WTC11 (cell line): ENCODE measurements at regions not wholly inside any gene's neighbourhood (a gene's known extent, or its start where the extent isn't known, plus 50 kb on each side); places are given as distances from the start of the nearest gene placed in this dataset.

Source experiments
- ATAC-seq: fragments of 200-7000 bp; cut with Tn5 transposase; 2 replicates; pipeline ENCODE4 v1.10.0; 2021; ENCODE audit warnings: mild to moderate bottlenecking, moderate library complexity
- CTCF ChIA-PET: fragments of 300-600 bp; sonication (Branson Sonifier 250); formaldehyde crosslinking; loops from one replicate; lab custom pipeline; 2021; ENCODE audit warnings: antibody characterized with exemption; lab: Charles Lee
- POLR2A ChIA-PET: fragments of 350-600 bp; sonication (Branson Sonifier 250); formaldehyde crosslinking; loops from one replicate; lab custom pipeline; 2021; ENCODE audit warnings: antibody characterized with exemption; lab: Charles Lee
- DNase-seq: peaks from one replicate; pipeline ENCODE4 v3.0.0; 2021; ENCODE audit warnings: low spot score
- H3K27ac Mint-ChIP-seq: 2 replicates; pipeline ENCODE4 v1.8.0; 2021; ENCODE audit warnings: mixed read lengths
- H3K27me3 Mint-ChIP-seq: 2 replicates; pipeline ENCODE4 v1.8.0; 2021; ENCODE audit warnings: low read depth, mild to moderate bottlenecking, moderate library complexity, mixed read lengths
- H3K36me3 Mint-ChIP-seq: 2 replicates; pipeline ENCODE4 v1.8.0; 2021; ENCODE audit warnings: mixed read lengths
- H3K4me1 Mint-ChIP-seq: 2 replicates; pipeline ENCODE4 v1.8.0; 2022; ENCODE audit warnings: mixed read lengths
- H3K4me3 Mint-ChIP-seq: 2 replicates; pipeline ENCODE4 v1.8.0; 2021; ENCODE audit warnings: mild to moderate bottlenecking, moderate library complexity, mixed read lengths
- H3K9me3 Mint-ChIP-seq: 2 replicates; pipeline ENCODE4 v1.8.0; 2021; ENCODE audit warnings: mixed read lengths
- ATF1 ChIP-seq: sonication (generic); formaldehyde crosslinking; IDR thresholded peaks from 2 replicates; pipeline ENCODE4 v1.8.1; 2023; ENCODE audit warnings: mild to moderate bottlenecking, moderate library complexity, missing genetic modification reagents
- CBFB ChIP-seq: sonication (generic); formaldehyde crosslinking; IDR thresholded peaks from 2 replicates; pipeline ENCODE4 v1.8.1; 2022; ENCODE audit warnings: mild to moderate bottlenecking, low read depth, missing genetic modification reagents
- ESRRA ChIP-seq: sonication (generic); formaldehyde crosslinking; IDR thresholded peaks from 2 replicates; pipeline ENCODE4 v1.8.1; 2022; ENCODE audit warnings: mild to moderate bottlenecking, missing genetic modification reagents, borderline replicate concordance
- ETV6 ChIP-seq: sonication (generic); formaldehyde crosslinking; IDR thresholded peaks from 2 replicates; pipeline ENCODE4 v1.8.1; 2022; ENCODE audit warnings: mild to moderate bottlenecking, missing genetic modification reagents
- JAZF1 ChIP-seq: fragments of 250-450 bp; sonication (Bioruptor Pico); IDR thresholded peaks from 2 replicates; pipeline ENCODE4 v1.9.0; 2021; ENCODE audit warnings: moderate library complexity, mild to moderate bottlenecking, inconsistent platforms
- MAX ChIP-seq: sonication (generic); formaldehyde crosslinking; IDR thresholded peaks from 2 replicates; pipeline ENCODE4 v1.8.0; 2022; ENCODE audit warnings: mild to moderate bottlenecking, missing genetic modification reagents
- PRDM15 ChIP-seq: sonication (generic); formaldehyde crosslinking; IDR thresholded peaks from 2 replicates; pipeline ENCODE4 v1.8.0; 2022; ENCODE audit warnings: missing genetic modification reagents
- RELA ChIP-seq: sonication (generic); formaldehyde crosslinking; IDR thresholded peaks from 2 replicates; pipeline ENCODE4 v1.8.1; 2022; ENCODE audit warnings: missing genetic modification reagents, mild to moderate bottlenecking, borderline replicate concordance
- SMAD3 ChIP-seq: sonication (generic); formaldehyde crosslinking; IDR thresholded peaks from 2 replicates; pipeline ENCODE4 v1.8.0; 2022; ENCODE audit warnings: missing genetic modification reagents, mild to moderate bottlenecking, borderline replicate concordance
- ZNF219 ChIP-seq: sonication (generic); formaldehyde crosslinking; IDR thresholded peaks from 2 replicates; pipeline ENCODE4 v1.8.0; 2023; ENCODE audit warnings: missing genetic modification reagents, mild to moderate bottlenecking, borderline replicate concordance
- ZNF232 ChIP-seq: sonication (generic); formaldehyde crosslinking; IDR thresholded peaks from 2 replicates; pipeline ENCODE4 v1.8.0; 2022; ENCODE audit warnings: mild to moderate bottlenecking, missing genetic modification reagents
- ZNF281 ChIP-seq: sonication (generic); formaldehyde crosslinking; IDR thresholded peaks from 2 replicates; pipeline ENCODE4 v1.8.0; 2023; ENCODE audit warnings: mild to moderate bottlenecking, missing genetic modification reagents
- ZNF423 ChIP-seq: fragments of 250-450 bp; sonication (Bioruptor Pico); IDR thresholded peaks from 2 replicates; pipeline ENCODE4 v2.1.2; 2022; ENCODE audit warnings: mild to moderate bottlenecking, moderate library complexity
- ZNF512 ChIP-seq: sonication (generic); formaldehyde crosslinking; IDR thresholded peaks from 2 replicates; pipeline ENCODE4 v1.8.1; 2022; ENCODE audit warnings: missing genetic modification reagents, borderline replicate concordance

GRCh38 chr18:42620657-42621056 is 494.8 kb downstream of the RIT2 start:
- H3K36me3 Mint-ChIP-seq, result no peaks in the 10 kb centered on the region
- CTCF ChIA-PET, result interaction anchor here (0.6 to 2.2 kb wide), 5 partner anchors 24 to 519 kb away, joined by 3 to 10 read pairs (median 4); no protein-coding TSS in a partner anchor

More at GRCh38 chr18:42620657-42621056, 494.8 kb downstream of the RIT2 start:
- Mint-ChIP-seq H3K9me3 (no peaks in the 10 kb centered on the region; the same call in 1 of the 2 replicates), H3K4me1 (peaks cover 8% of the 10 kb centered on the region; the same call in 1 of the 2 replicates), H3K4me3 (no peak overlapping the region), H3K27ac (no peak overlapping the region), H3K27me3 (no peaks in the 10 kb centered on the region)
- TF ChIP-seq ZNF232 (CRISPR knock-in tag) (no peak), ETV6 (CRISPR knock-in tag) (no peak), ZNF281 (CRISPR knock-in tag) (no peak), RELA (no peak), MAX (no peak), ATF1 (no peak), ZNF219 (no peak), SMAD3 (no peak), ESRRA (CRISPR knock-in tag) (no peak), JAZF1 (CRISPR knock-in tag) (no peak), CBFB (CRISPR knock-in tag) (no peak), ZNF423 (CRISPR knock-in tag) (no peak), PRDM15 (CRISPR knock-in tag) (no peak), ZNF512 (no peak)
- POLR2A ChIA-PET, result interaction anchor here (0.7 kb wide), 1 partner anchor 158 kb away, joined by 5 read pairs; no protein-coding TSS in a partner anchor
- ATAC-seq, result no peak
- no peak for DNase-seq
